NCI-H146 treated with DMSO at 0.1 percent for 48 hours (cell line): ENCODE measurements at regions not wholly inside any gene's neighbourhood (a gene's known extent, or its start where the extent isn't known, plus 50 kb on each side); places are given as distances from the start of the nearest gene placed in this dataset.

Source experiments
- DNase-seq: peaks from one replicate; lab custom pipeline; 2025; ENCODE audit not compliant: unreplicated experiment; lab: John Stamatoyannopoulos, UW

- DNase-seq, result no peak
Observed at GRCh38 chr11:11177156-11177808, 175.8 kb downstream of the CSNK2A3 start.

GRCh38 chr11:11173316-11174025, 179.6 kb downstream of the CSNK2A3 start:
- no peak for DNase-seq

- DNase-seq, result no peak
Observed at GRCh38 chr11:11171854-11172253, 181.2 kb downstream of the CSNK2A3 start.

- no peak for DNase-seq
Observed at GRCh38 chr11:11171285-11171684, 181.8 kb downstream of the CSNK2A3 start.

- no peak for DNase-seq
Observed at GRCh38 chr11:11170352-11171084, 182.5 kb downstream of the CSNK2A3 start.

- no peak for DNase-seq
Observed at GRCh38 chr11:11169715-11170351, 183.2 kb downstream of the CSNK2A3 start.

GRCh38 chr11:11167806-11168205, 185.2 kb downstream of the CSNK2A3 start:
- no peak for DNase-seq

GRCh38 chr11:11164334-11164690, 188.7 kb downstream of the CSNK2A3 start:
- DNase-seq, result no peak

- DNase-seq, result no peak
Observed at GRCh38 chr11:11163669-11164333, 189.2 kb downstream of the CSNK2A3 start.

- DNase-seq, result no peak
Observed at GRCh38 chr11:11163236-11163635, 189.8 kb downstream of the CSNK2A3 start.

GRCh38 chr11:11157185-11157584, 195.9 kb downstream of the CSNK2A3 start:
- peak; percentile 6 for DNase-seq

- peak; percentile 6 for DNase-seq
Observed at GRCh38 chr11:11155962-11156815, 196.9 kb downstream of the CSNK2A3 start.

GRCh38 chr11:11152877-11153276, 200.2 kb downstream of the CSNK2A3 start:
- DNase-seq, result no peak

GRCh38 chr11:11149671-11150459, 203.2 kb downstream of the CSNK2A3 start:
- DNase-seq, result no peak

- no peak for DNase-seq
Observed at GRCh38 chr11:11148596-11148995, 204.5 kb downstream of the CSNK2A3 start.

GRCh38 chr11:11148104-11148509, 204.9 kb downstream of the CSNK2A3 start:
- DNase-seq, result no peak

GRCh38 chr11:11146830-11147229, 206.2 kb downstream of the CSNK2A3 start:
- no peak for DNase-seq

- DNase-seq, result no peak
Observed at GRCh38 chr11:11143849-11144248, 209.2 kb downstream of the CSNK2A3 start.

GRCh38 chr11:11142430-11142829, 210.6 kb downstream of the CSNK2A3 start:
- DNase-seq, result no peak
